Psoas muscle (tissue), 7 donors: ENCODE measurements at regions not wholly inside any gene's neighbourhood (a gene's known extent, or its start where the extent isn't known, plus 50 kb on each side); places are given as distances from the start of the nearest gene placed in this dataset.
A peak's percentile ranks its signal among the peaks of the same experiment; 100 is the strongest.

Experiments used
- ATAC-seq, 4 donors: fragments of 200-7000 bp; cut with Tn5 transposase; one replicate each; pipeline ENCODE4 v1.9.1; 2020; ENCODE audit warnings: moderate library complexity in 3 of 4, mild to moderate bottlenecking in 2 of 4
- DNase-seq, 2 donors: peaks; one replicate each; pipeline ENCODE4 v3.0.0-alpha.2; 2020
- H3K27ac ChIP-seq: fragments of 200-600 bp; one replicate; pipeline ENCODE4 v1.8.0; 2022
- H3K27me3 ChIP-seq, 3 donors: fragments of 200-600 bp in 1 of 3; one replicate each; pipeline versions ENCODE4 v1.6.1 to v1.8.0; 2013 to 2022; ENCODE audit warnings: low read length in 2 of 3, mild to moderate bottlenecking in 2 of 3, moderate library complexity in 1 of 3; ENCODE audit not compliant: insufficient read depth in 3 of 3
- H3K36me3 ChIP-seq, 2 donors: fragments of 200-600 bp in 1 of 2; one replicate each; pipeline versions ENCODE4 v1.6.1 to v1.8.0; 2013 to 2022; ENCODE audit warnings: low read depth in 1 of 2, mild to moderate bottlenecking in 1 of 2, moderate library complexity in 1 of 2; ENCODE audit not compliant: insufficient read depth in 1 of 2
- H3K4me1 ChIP-seq: fragments of 200-600 bp; one replicate; pipeline ENCODE4 v1.8.0; 2022
- H3K4me3 ChIP-seq: fragments of 200-600 bp; one replicate; pipeline ENCODE4 v1.8.0; 2022; ENCODE audit warnings: mild to moderate bottlenecking
- H3K9me3 ChIP-seq: fragments of 200-600 bp; one replicate; pipeline ENCODE4 v1.8.0; 2022
- CTCF ChIP-seq: fragments of 200-600 bp; IDR thresholded peaks from one replicate; pipeline ENCODE4 v1.8.0; 2022; ENCODE audit warnings: antibody characterized with exemption
- WGBS, 3 donors: extraction: QIAGEN DNeasy Blood & Tissue Kit; methylation state at CpG; one replicate each; pipeline versions ENCODE4 v1.1.6 to v1.1.7; 2013; 5-methylcytosine and 5-hydroxymethylcytosine counted together
- intact Hi-C, 2 donors: fragments of 100-400 bp; cut with DNase I; formaldehyde crosslinking; loops; one replicate each; pipeline versions ENCODE4 v1.11.0 to v1.14.2; 2022
- donor health status: healthy with polysubstance abuse.
- donor health status: DM: no; HTN: no; CAD: no; lungs with moderate emphysema.
- donor health status: Bipolar disorder and iron deficiency.
- donor health status: healthy.
- donor health status: DM: yes; HTN: yes; CAD: no.
- donor health status: DM: no; HTN: no; CAD: no.
- donor health status: DM: yes; HTN: yes; CAD: no.

- DNase-seq (peak; percentile 34 to 68), ATAC-seq (peak; percentile 93 to 98 (median 96))
- H3K27me3 ChIP-seq: no peaks in the 10 kb centered on the region
- H3K36me3 ChIP-seq: no peaks in the 10 kb centered on the region
- H3K9me3 ChIP-seq: no peaks in the 10 kb centered on the region
- intact Hi-C loops: loop anchor here in 1 of 2 donors (5.0 to 10.0 kb wide), 2 partner anchors 121 to 191 kb away; partner anchors contain the start of gene LRIG1
- H3K4me1 ChIP-seq: peaks cover 18% of the 10 kb centered on the region
- no peak for TF ChIP-seq CTCF
- H3K4me3 ChIP-seq: peak overlapping the region; percentile 50
- H3K27ac ChIP-seq: peak overlapping the region; percentile 83
- 17 to 22% (median 21%) methylated on average over 10 of the region's 10 CpGs for WGBS, 3 donors
Measured at GRCh38 chr3:66693461-66694031, 192.7 kb upstream of the LRIG1 start.

- Histone ChIP-seq H3K4me1 (no peaks in the 10 kb centered on the region), H3K9me3 (no peaks in the 10 kb centered on the region), H3K27ac (no peak overlapping the region), H3K27me3 (no peaks in the 10 kb centered on the region), H3K4me3 (no peak overlapping the region), H3K36me3 (no peaks in the 10 kb centered on the region)
- TF ChIP-seq CTCF: no peak
- DNase-seq: no peak
- ATAC-seq: no peak
- 41 to 69% (median 42%) methylated on average over 3 of the region's 3 CpGs for WGBS, 3 donors
- intact Hi-C loops: no loop called here
Measured at GRCh38 chr3:66702126-66702525, 201.3 kb upstream of the LRIG1 start.

GRCh38 chr3:66703501-66703900 is 202.7 kb upstream of the LRIG1 start:
- 93 to 96% (median 94%) methylated on average over 2 of the region's 2 CpGs for WGBS, 3 donors
- DNase-seq (no peak), ATAC-seq (no peak)
- no peaks in the 10 kb centered on the region for H3K27me3 ChIP-seq
- H3K27ac ChIP-seq: no peak overlapping the region
- no peaks in the 10 kb centered on the region for H3K36me3 ChIP-seq
- H3K4me3 ChIP-seq: no peak overlapping the region
- intact Hi-C loops: no loop called here
- no peaks in the 10 kb centered on the region for H3K4me1 ChIP-seq
- no peak for TF ChIP-seq CTCF
- no peaks in the 10 kb centered on the region for H3K9me3 ChIP-seq

GRCh38 chr3:66705076-66705475 is 204.3 kb upstream of the LRIG1 start:
- Histone ChIP-seq H3K27ac (no peak overlapping the region), H3K4me1 (no peaks in the 10 kb centered on the region), H3K9me3 (no peaks in the 10 kb centered on the region), H3K27me3 (no peaks in the 10 kb centered on the region), H3K36me3 (no peaks in the 10 kb centered on the region), H3K4me3 (no peak overlapping the region)
- DNase-seq: no peak
- no peak for ATAC-seq
- intact Hi-C loops: no loop called here
- whole genome bisulfite sequencing, 3 donors: 60 to 69% (median 68%) methylated on average over 2 of the region's 2 CpGs
- TF ChIP-seq CTCF: no peak

- TF ChIP-seq CTCF: no peak
- H3K27me3 ChIP-seq: no peaks in the 10 kb centered on the region
- no peak for ATAC-seq
- DNase-seq: no peak
- intact Hi-C loops: no loop called here
- no peak overlapping the region for H3K4me3 ChIP-seq
- no peaks in the 10 kb centered on the region for H3K9me3 ChIP-seq
- no peak overlapping the region for H3K27ac ChIP-seq
- no peaks in the 10 kb centered on the region for H3K4me1 ChIP-seq
- 80 to 90% (median 90%) methylated on average over 3 of the region's 3 CpGs for WGBS, 3 donors
- no peaks in the 10 kb centered on the region for H3K36me3 ChIP-seq
Measured at GRCh38 chr3:66706890-66707289, 206.1 kb upstream of the LRIG1 start.
